SK-N-SH treated with all-trans-retinoic acid at 6 μM for 48 hours (cell line): ENCODE measurements at regions not wholly inside any gene's neighbourhood (a gene's known extent, or its start where the extent isn't known, plus 50 kb on each side); places are given as distances from the start of the nearest gene placed in this dataset.

Experiments
- ATAC-seq: fragments of 200-7000 bp; cut with Tn5 transposase; 3 replicates; pipeline ENCODE4 v1.9.1; 2020; ENCODE audit warnings: mild to moderate bottlenecking, moderate library complexity
- ARNTL ChIP-seq: fragments of 450-650 bp; formaldehyde crosslinking; IDR thresholded peaks from 2 replicates; pipeline ENCODE4 v1.5.0; 2020; ENCODE audit warnings: low read depth, mild to moderate bottlenecking, moderate library complexity, borderline replicate concordance
- BACH2 ChIP-seq: fragments of 250-450 bp; sonication (Bioruptor Pico); IDR thresholded peaks from 2 replicates; pipeline ENCODE4 v1.9.0; 2021; ENCODE audit warnings: mild to moderate bottlenecking, borderline replicate concordance
- CREB5 ChIP-seq: fragments of 250-450 bp; sonication (Bioruptor Pico); IDR thresholded peaks from 2 replicates; pipeline ENCODE4 v1.5.1; 2020; ENCODE audit warnings: low read depth, mild to moderate bottlenecking, moderate library complexity
- CSDC2 ChIP-seq: fragments of 250-450 bp; sonication (Bioruptor Pico); IDR thresholded peaks from 2 replicates; pipeline ENCODE4 v1.5.0; 2020; ENCODE audit warnings: mild to moderate bottlenecking, moderate library complexity
- ESRRG ChIP-seq: fragments of 250-450 bp; sonication (Bioruptor Pico); IDR thresholded peaks from 2 replicates; pipeline ENCODE4 v1.6.1; 2021; ENCODE audit warnings: mild to moderate bottlenecking
- GLIS3 ChIP-seq: fragments of 250-450 bp; sonication (Bioruptor Pico); IDR thresholded peaks from 2 replicates; pipeline ENCODE4 v1.5.0; 2020; ENCODE audit warnings: mild to moderate bottlenecking, moderate library complexity
- OSR1 ChIP-seq: fragments of 250-450 bp; sonication (Bioruptor Pico); IDR thresholded peaks from 2 replicates; pipeline ENCODE4 v1.8.0; 2022; ENCODE audit warnings: moderate library complexity, mild to moderate bottlenecking, inconsistent platforms
- POU6F1 ChIP-seq: fragments of 250-450 bp; sonication (Bioruptor Pico); IDR thresholded peaks from 2 replicates; pipeline ENCODE4 v1.8.0; 2021; ENCODE audit warnings: low read depth, mild to moderate bottlenecking, moderate library complexity, borderline replicate concordance
- PPARA ChIP-seq: fragments of 250-450 bp; sonication (Bioruptor Pico); IDR thresholded peaks from 2 replicates; pipeline ENCODE4 v1.5.0; 2020; ENCODE audit warnings: mild to moderate bottlenecking, borderline replicate concordance
- RARB ChIP-seq: fragments of 250-450 bp; sonication (Bioruptor Pico); IDR thresholded peaks from 2 replicates; pipeline ENCODE4 v1.8.0; 2021; ENCODE audit warnings: mild to moderate bottlenecking, moderate library complexity
- TCF4 ChIP-seq: fragments of 250-450 bp; sonication (Bioruptor Pico); IDR thresholded peaks from 2 replicates; pipeline ENCODE4 v1.8.0; 2021; ENCODE audit warnings: mild to moderate bottlenecking, moderate library complexity, borderline replicate concordance
- TOX ChIP-seq: fragments of 250-450 bp; sonication (Bioruptor Pico); IDR thresholded peaks from 2 replicates; pipeline ENCODE4 v1.8.0; 2021; ENCODE audit warnings: mild to moderate bottlenecking, moderate library complexity, borderline replicate concordance
- TSHZ2 ChIP-seq: fragments of 250-450 bp; sonication (Bioruptor Pico); IDR thresholded peaks from 2 replicates; pipeline ENCODE4 v1.5.0; 2020; ENCODE audit warnings: mild to moderate bottlenecking, moderate library complexity
- ZC3H10 ChIP-seq: fragments of 250-450 bp; sonication (Bioruptor Pico); IDR thresholded peaks from 2 replicates; pipeline ENCODE4 v1.5.1; 2021; ENCODE audit warnings: mild to moderate bottlenecking, moderate library complexity
- ZFP3 ChIP-seq: fragments of 250-450 bp; sonication (Bioruptor Pico); IDR thresholded peaks from 2 replicates; pipeline ENCODE4 v1.5.0; 2020; ENCODE audit warnings: mild to moderate bottlenecking, moderate library complexity
- ZFP30 ChIP-seq: fragments of 450-650 bp; formaldehyde crosslinking; IDR thresholded peaks from 2 replicates; pipeline ENCODE4 v1.5.0; 2022; ENCODE audit warnings: mild to moderate bottlenecking, moderate library complexity
- ZNF565 ChIP-seq: fragments of 450-650 bp; formaldehyde crosslinking; conservative IDR thresholded peaks from 2 replicates; pipeline ENCODE4 v1.5.0; 2020; ENCODE audit warnings: low read depth, mild to moderate bottlenecking, moderate library complexity
- ZNF70 ChIP-seq: fragments of 450-650 bp; formaldehyde crosslinking; IDR thresholded peaks from 2 replicates; pipeline ENCODE4 v1.5.0; 2020; ENCODE audit warnings: mild to moderate bottlenecking, moderate library complexity
- ZNF8 ChIP-seq: fragments of 450-650 bp; formaldehyde crosslinking; IDR thresholded peaks from 2 replicates; pipeline ENCODE4 v1.5.0; 2020; ENCODE audit warnings: mild to moderate bottlenecking, moderate library complexity
- TF ChIP-seq, protein P1 (sequence below): fragments of 250-450 bp; sonication (Bioruptor Pico); IDR thresholded peaks from 2 replicates; pipeline ENCODE4 v1.5.1; 2021; ENCODE audit warnings: mild to moderate bottlenecking, moderate library complexity
- TF ChIP-seq, protein P2 (sequence below): fragments of 250-450 bp; sonication (Bioruptor Pico); IDR thresholded peaks from 2 replicates; pipeline ENCODE4 v1.8.0; 2020; ENCODE audit warnings: mild to moderate bottlenecking, moderate library complexity, borderline replicate concordance

- TF ChIP-seq OSR1 (CRISPR knock-in tag): no peak
- TF ChIP-seq CREB5 (CRISPR knock-in tag): no peak
- TF ChIP-seq TSHZ2 (CRISPR knock-in tag): no peak
- no peak for TF ChIP-seq ZFP3 (CRISPR knock-in tag)
- TF ChIP-seq PPARA (CRISPR knock-in tag): no peak
- no peak for TF ChIP-seq ZNF70 (CRISPR knock-in tag)
- no peak for TF ChIP-seq TCF4 (CRISPR knock-in tag)
- no peak for TF ChIP-seq ARNTL (CRISPR knock-in tag)
- TF ChIP-seq, protein P1, sequence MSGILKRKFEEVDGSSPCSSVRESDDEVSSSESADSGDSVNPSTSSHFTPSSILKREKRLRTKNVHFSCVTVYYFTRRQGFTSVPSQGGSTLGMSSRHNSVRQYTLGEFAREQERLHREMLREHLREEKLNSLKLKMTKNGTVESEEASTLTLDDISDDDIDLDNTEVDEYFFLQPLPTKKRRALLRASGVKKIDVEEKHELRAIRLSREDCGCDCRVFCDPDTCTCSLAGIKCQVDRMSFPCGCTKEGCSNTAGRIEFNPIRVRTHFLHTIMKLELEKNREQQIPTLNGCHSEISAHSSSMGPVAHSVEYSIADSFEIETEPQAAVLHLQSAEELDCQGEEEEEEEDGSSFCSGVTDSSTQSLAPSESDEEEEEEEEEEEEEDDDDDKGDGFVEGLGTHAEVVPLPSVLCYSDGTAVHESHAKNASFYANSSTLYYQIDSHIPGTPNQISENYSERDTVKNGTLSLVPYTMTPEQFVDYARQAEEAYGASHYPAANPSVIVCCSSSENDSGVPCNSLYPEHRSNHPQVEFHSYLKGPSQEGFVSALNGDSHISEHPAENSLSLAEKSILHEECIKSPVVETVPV (CRISPR knock-in tag): no peak
- TF ChIP-seq TOX (CRISPR knock-in tag): no peak
- no peak for TF ChIP-seq BACH2 (CRISPR knock-in tag)
- no peak for TF ChIP-seq ZNF565 (CRISPR knock-in tag)
- no peak for TF ChIP-seq ZFP30 (CRISPR knock-in tag)
- TF ChIP-seq ZNF8: no peak
- no peak for TF ChIP-seq ESRRG
- no peak for TF ChIP-seq POU6F1 (CRISPR knock-in tag)
- no peak for TF ChIP-seq RARB
- TF ChIP-seq, protein P2, sequence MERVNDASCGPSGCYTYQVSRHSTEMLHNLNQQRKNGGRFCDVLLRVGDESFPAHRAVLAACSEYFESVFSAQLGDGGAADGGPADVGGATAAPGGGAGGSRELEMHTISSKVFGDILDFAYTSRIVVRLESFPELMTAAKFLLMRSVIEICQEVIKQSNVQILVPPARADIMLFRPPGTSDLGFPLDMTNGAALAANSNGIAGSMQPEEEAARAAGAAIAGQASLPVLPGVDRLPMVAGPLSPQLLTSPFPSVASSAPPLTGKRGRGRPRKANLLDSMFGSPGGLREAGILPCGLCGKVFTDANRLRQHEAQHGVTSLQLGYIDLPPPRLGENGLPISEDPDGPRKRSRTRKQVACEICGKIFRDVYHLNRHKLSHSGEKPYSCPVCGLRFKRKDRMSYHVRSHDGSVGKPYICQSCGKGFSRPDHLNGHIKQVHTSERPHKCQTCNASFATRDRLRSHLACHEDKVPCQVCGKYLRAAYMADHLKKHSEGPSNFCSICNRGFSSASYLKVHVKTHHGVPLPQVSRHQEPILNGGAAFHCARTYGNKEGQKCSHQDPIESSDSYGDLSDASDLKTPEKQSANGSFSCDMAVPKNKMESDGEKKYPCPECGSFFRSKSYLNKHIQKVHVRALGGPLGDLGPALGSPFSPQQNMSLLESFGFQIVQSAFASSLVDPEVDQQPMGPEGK (CRISPR knock-in tag): no peak
- TF ChIP-seq GLIS3 (CRISPR knock-in tag): no peak
- no peak for ATAC-seq
Measured at GRCh38 chr11:93251922-93252321, 54.1 kb upstream of the SLC36A4 start.

DNA sequence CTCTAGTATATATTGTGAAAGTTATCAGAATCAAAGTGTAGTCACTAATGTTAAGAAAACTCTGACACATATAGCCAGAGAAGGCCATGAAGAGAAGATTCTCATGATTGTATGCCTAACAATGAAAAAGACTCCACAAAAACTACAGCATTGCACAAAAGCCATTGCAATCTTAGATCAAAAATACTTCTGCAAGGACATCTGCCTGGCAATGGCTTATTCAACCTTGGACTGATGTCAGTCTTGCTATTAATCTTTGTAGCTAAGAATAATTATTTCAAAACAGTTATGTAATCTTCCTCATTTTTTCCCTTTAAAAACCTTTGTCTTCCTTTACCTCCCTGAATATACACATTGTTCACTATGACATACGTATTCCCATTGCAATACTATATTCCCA is 55.3 kb upstream of the SLC36A4 start:
- ATAC-seq: no peak
- TF ChIP-seq ESRRG (no peak), CREB5 (CRISPR knock-in tag) (no peak), TCF4 (CRISPR knock-in tag) (no peak), TOX (CRISPR knock-in tag) (no peak), ZNF70 (CRISPR knock-in tag) (no peak), CSDC2 (CRISPR knock-in tag) (no peak), BACH2 (CRISPR knock-in tag) (no peak), ZFP3 (CRISPR knock-in tag) (no peak), OSR1 (CRISPR knock-in tag) (no peak), RARB (no peak), PPARA (CRISPR knock-in tag) (no peak), ZNF8 (no peak), ZC3H10 (CRISPR knock-in tag) (no peak)
- TF ChIP-seq, all 23 proteins: peak for 0
